HG03432 (cell line): ENCODE measurements at regions not wholly inside any gene's neighbourhood (a gene's known extent, or its start where the extent isn't known, plus 50 kb on each side); places are given as distances from the start of the nearest gene placed in this dataset.
A peak's percentile ranks its signal among the peaks of the same experiment; 100 is the strongest.
"Not testable (repeated sequence)": the region's sequence is repeated elsewhere in the genome, so short reads cannot be mapped to it uniquely, and the experiment has no call there.

Experiments used
- ATAC-seq: cut with Tn5 transposase; IDR thresholded peaks from one replicate; pipeline ENCODE4 v1.9.1; 2021; ENCODE audit warnings: mild to moderate bottlenecking, moderate library complexity; ENCODE audit not compliant: unreplicated experiment

DNA sequence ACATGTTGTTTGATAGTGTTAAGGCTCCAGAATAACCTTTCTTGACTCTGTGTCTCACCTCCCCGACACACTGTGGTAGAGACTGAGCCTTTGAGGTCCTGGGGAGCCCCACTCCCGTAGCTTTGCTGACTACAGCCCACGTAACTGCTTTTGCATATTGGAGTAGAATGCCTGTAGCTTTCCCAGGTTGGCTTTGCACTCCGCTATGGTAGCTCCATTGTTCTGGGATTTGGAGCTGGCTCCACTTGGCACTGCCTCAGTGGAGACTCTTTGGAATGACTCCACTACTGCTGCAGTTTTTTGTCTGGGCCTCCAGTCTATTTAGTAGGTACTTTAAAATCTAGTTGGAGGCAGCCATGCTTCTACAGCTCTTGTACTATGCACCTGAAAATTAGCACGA lies 56.2 kb upstream of the ANXA1 start:
- ATAC-seq = no peak

DNA sequence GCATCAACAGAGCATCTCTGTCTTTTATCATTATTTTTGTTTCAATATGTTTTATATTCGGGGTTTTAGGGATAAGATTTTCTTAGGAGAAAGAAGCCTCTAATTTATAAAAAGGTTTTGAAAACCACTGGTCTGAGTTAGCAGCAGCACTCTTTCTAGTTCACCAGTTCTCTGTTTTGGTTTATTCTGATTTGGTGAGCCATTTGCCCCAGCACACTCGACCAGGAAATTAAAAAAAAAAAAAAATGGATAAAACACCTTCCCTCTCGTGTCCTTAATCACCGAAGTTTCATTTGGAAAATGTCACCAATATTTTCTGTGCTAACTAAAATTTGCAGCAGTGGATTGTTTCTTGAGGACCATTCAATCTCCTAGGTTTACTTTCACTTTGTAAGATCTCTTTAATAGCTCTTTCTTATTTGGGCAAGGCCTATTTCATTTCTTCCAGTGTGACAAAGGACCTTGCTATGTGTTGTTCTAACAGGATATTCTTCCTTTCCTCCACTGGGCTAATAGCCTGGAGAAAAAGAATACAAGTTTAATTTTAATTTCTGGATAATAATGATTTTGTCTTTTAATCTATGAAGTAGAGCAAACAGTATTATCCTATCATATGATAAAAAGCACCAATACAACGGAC lies 57.8 kb upstream of the ANXA1 start:
- ATAC-seq = peak; percentile 43

DNA sequence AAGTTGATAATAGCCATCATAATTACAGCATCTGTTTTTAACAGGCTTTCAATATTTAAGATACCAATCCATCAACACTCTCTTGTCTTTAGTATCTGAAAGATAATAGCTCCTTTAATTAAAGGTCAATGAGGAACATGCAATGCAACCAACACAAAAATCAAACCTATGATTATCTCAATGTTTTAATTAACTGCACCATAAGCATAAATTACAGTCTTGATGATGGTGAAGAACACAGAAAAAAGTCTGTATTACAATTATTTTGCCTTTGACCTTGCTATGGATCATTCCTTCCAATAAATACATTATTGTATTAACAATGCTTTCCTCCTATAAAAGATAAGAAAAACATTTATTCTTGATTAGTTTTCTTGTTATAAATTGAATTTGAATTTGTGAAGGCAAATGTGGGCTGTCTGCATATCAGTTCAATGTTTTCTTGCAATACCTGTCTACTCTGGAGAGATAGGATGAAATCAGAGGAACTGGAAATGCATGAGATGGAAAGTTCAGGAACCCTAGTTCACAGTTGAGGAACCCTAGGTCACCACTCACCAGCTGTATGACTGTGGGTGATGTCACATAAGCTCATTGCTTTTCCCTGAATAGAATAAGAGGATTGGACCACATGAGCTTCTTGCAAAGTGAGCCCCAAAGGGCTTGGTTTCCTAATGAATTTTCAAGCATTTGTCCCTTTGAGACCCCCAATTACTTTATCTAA lies 58.5 kb upstream of the ANXA1 start:
- ATAC-seq = no peak

DNA sequence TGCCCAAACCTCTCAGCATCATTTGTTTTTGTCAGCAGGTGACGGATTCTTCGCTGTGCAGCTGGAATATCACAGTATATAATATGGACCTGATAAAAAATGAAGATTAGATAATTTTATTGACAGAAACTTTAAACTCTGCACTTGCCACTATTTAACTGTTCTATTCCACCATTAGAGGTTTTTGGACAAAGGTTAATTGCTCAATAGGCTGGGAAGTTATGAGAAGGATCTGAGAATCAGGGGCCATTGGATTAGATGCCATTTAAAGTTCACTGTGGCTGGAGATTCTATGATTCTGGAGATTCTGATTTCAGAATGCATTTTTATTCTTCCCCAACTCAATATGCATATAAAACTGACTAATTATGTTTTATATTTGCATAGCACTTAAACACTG lies 59.8 kb upstream of the ANXA1 start:
- no peak for ATAC-seq

DNA sequence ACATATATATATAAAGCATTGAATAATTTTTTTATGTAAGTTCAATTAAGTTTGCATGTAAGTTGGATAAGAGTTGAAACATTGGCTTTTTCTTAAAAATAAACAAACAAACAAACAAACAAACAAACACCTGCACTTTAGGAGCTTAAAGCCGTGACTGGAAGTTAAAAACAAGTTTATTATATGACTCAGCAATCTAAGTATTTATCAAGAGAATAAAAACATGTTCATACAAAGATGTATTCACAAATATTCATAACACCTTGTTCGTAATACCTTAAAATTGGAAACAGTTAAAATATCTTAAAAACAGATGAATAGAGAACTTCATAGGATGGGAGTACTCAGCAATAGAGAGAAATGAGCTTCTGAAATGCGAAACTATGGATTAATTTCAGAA lies 61.5 kb upstream of the ANXA1 start:
- ATAC-seq = no peak

DNA sequence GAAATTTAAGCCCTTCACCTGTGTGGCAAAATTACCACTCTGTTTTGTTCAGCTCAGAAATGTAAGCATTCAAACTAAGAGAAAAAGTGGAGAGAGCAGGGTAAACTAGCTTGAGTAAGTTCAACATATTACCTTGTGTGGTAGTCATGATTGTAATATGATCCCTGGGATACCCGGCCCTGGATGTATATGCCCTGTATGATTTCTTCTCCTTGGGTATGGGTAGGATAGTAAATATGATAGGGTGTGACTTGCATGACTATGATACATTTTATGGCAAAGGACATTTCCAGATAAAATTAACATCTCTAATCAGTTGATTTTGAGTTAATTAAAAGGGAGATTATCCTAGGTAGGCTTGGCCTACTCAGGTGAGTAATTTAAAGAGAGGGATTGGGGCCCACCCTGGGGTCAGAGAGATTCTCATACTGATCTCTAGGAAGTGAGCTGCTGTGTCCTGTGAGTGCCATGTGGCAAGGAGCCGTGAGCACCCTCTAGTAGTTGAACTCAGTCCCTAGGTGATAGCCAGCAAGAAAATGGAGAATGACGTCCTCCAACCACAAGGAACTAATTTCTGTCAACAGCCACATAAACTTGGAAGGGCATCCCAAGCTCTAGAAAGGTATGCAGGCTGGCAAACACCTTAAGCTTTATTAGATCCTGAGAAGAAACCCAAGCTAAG lies 62.2 kb upstream of the ANXA1 start:
- no peak for ATAC-seq

DNA sequence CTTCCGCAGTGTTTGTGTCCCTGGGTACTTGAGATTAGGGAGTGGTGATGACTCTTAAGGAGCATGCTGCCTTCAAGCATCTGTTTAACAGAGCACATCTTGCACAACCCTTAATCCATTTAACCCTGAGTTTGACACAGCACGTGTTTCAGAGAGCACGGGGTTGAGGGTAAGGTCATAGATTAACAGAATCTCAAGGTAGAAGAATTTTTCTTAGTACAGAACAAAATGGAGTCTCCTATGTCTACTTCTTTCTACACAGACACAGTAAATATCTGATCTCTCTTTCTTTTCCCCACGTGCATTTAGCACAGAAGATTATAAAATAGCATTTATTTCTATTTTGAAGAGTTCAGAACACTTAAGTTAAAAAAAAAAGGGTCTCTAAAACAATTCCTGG lies 63.8 kb upstream of the ANXA1 start:
- ATAC-seq = not testable (repeated sequence)

DNA sequence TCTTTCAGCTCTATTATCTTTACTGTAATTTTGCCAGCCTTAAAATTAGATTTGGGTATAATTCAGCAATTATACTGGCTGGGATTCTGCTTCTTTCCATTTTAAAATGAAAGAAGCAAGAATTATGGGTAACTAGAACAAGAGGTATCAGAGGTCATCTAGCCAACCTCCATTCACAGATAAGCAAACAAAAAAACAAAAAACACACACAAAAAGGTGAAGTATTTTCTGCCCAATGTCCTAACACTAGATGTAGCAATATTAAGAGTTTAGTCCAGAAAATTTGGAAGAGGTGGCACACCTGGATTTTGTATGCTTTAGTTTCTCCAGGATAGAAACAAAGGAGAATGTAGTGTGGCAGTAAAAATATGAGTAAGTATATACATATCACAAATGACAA lies 68.1 kb upstream of the ANXA1 start:
- ATAC-seq = no peak

DNA sequence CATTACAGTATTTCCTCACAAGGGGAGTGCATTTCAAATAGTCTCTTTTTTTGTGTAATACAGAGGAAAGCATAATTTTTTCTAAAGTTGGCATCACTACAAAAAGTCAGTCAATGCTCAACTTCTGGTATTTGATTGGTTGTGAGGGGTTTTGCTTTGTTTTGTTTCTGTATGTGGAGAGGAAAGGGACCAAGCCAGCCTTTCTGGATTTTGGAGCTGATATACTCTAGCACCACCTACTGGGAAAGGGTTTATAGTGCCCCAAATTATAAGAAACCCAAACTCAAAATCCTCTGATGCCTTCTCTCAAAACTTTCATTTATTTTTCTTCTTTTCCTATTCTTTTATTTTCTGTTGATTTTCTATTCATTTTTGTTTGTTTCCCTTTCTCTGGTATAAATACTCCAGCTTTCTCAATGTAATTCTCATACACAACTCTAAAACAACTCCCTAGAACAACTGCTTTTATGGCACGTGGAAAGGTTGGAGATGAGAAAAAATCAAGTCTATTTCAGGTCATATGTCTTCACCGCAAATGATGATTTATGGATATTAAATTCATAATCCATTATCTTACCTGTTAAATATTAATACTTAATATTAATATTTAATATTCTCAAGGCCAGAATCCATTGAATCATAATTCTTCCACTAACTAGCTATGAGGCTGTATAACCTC lies 69.5 kb upstream of the ANXA1 start:
- peak; percentile 79 for ATAC-seq

DNA sequence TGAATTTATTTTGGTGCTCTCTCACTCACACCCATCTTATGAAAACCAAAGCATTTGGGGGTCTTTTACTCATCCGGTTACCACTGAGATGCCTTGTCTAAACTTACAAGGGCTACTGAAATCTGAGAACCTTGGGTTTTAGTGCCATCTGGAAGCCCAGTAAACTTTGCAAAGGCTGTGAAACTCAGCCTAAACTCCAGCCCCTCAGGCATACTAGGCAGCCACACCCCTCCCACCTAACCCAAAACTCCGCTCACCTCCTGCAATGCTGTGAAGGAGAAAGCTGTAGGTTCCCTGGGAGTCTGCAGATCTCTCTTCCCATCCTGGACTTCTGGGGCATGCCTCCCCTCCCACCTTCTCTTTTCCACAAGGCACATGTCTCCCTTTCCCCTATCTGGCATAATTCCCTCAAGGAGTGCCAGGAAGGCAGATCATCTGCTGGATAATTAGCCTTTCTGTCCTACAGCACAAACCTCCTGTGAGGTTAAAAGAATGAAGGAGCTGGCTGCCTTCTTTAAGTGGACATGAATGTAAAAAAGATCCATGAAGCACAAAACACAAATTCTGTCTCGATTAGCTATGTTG lies 71.5 kb upstream of the ANXA1 start:
- ATAC-seq = no peak

DNA sequence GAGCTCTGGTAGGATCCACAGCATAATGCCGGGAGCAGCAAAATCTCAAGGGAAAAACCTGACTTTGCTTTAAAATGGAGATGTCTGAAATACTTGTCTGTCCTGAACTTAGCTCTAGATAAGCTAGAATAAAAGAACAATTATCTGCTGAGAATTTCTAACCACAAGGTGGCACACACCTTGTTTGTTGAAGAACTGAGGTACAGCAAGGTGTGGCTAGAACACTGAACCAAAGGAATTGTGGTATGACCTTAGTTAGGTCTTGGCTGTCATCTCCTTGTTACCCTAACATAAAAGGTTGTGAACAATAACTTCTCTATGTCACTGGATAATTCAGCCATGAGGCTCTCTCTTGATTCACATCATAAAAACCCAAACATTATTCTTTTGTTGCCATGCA lies 72.3 kb upstream of the ANXA1 start:
- no peak for ATAC-seq

DNA sequence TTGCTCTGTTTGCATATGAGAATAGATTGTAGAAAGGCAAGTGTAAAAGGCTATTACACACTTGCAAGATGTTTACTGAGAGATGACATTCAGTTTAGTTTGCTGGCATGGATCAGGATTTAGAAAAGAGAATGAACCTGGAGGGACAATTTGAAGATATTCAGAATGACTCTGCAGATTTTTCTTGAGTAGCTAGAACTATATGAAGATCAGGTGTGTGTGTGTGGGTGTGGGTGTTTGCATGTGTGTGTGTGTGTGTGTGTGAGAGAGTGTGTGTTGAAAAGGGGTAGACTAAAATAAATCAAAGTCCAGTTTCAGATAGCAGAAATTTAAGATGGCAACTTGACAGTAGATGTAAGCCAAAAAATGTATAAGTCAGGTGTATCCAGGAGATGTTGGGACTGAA lies 74.0 kb upstream of the ANXA1 start:
- no peak for ATAC-seq

DNA sequence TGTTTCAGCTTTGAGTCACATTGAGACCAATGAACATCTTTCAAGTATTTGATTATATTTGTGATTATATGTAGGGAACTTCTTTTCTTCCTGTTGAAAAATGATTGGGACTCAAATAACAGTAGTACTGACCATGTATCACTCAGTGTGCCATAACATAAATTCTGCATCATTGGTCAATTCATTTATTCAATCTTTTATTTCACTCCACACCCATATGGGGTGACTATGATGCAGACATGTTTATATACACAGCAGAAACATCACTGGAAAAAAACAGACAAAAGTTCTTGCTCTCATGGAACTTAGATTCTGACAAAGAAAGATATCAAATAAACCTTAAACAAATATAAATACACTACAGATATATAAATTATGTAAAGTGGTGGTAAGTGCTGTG lies 74.7 kb upstream of the ANXA1 start:
- no peak for ATAC-seq

DNA sequence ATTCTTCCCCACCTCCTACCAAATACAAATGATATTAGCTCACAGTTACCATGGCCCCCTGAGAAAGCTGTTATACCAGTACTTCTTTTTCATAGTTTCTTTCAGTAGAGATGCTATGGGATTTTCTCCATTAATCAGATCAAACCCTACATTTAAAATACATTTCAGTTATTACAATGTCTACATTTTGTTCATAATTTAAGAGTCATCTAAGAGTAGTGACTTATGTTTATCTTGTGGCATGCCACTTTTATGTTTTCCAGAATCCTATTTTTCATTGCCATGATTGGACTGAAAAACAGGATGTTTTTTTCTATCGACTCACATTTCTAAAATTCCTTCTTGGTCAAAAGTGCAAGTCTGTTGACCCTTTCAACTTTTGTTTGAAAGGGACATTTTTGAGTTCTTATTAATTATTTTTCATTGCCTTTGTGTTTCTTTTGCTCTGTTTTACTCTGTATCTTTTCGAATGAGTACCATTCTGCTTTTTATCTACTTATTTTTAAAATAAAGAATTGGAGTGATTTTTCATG lies 77.4 kb upstream of the ANXA1 start:
- no peak for ATAC-seq

DNA sequence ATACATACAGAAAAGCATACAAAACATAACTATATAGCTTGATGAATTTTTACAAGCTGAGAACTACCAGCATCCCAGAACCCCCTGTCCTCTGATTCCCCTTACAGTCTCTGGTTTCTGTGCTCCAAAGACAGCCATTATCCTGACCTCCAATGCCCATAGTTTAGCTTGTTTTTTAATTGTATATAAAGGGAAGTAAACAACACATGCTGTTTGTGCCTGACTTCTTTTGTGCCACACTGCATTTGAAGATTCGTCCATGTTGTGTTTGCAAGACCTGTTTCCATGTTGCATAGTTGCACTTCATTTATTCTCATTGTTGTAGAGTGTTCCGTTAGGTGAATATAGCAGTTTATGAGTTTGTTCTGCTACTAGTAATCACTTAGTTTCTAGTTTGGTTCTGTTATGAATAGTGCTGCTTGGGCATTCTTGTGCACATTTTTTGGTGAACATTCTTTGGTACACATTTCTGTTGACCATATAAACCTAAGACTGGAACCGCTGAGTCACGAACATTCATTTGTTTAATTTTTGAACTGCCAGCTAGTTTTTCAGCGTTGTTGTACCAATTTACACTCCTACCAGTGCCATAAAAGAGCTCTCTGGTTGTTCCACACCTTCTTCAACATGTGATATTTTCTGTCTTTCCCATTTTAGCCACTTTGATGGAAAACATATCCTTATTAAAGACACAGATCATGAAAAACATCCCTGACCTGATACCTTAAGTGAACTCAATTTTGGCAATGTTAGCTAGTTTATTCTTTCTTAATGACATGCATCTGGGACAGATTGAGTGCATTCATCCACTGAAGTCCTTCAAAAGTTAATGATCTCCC lies 78.1 kb upstream of the ANXA1 start:
- no peak for ATAC-seq

DNA sequence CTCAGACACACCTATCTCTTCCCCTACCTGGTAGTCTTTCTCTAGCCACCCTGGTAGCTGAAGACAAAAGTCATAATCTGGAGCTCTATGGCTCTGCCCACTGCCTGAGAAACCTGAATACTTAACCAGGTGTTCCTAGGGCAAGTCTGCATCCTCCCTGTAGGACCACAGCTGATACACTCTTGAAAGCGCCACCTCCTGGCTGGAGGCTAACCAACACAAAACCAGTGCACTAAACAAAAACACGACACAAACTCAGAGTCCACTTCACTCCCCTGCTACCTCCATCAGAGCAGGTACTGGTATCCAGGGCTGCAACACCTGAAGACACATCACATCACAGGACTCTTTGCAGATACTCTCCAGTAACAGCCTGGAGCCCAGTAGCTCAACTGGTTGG lies 84.6 kb upstream of the ANXA1 start:
- ATAC-seq = no peak

DNA sequence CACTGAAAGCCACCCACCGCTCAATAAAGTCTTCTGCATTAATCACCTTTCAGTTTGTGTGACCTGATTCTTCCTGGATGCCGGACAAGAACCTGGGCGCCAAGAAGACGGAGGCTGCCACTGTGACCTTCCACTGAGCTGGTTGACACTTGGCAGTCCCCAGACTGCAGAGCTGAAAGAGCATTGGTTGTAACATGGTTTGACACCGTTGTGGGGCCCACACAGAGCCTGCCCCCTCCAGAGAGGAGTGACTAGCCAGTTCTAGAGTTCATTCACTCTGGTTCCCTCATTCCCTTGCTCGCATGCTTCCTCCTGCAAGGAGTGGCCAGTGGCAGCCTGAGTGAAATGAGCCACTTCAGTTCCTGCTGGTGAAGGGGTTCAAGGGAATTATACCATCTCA lies 86.2 kb upstream of the ANXA1 start:
- no peak for ATAC-seq

DNA sequence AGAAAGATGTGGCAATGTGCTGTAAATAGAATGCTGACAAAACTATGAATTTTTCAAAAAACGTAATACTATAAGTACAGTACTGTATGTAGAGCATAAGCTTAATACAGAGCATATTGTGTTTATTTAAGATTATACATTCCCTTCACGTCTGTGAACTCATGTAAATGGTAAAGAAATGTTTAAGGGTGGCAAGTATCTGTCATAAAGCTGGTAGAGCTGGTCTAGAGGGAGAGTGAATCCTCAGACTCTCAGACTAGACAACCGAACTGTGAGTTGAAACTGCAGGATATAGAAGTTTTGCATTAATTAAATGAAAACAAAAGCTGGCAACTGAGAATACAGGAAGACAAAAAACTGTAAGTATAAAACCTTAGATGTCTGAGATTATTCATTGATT lies 87.3 kb upstream of the ANXA1 start:
- no peak for ATAC-seq

DNA sequence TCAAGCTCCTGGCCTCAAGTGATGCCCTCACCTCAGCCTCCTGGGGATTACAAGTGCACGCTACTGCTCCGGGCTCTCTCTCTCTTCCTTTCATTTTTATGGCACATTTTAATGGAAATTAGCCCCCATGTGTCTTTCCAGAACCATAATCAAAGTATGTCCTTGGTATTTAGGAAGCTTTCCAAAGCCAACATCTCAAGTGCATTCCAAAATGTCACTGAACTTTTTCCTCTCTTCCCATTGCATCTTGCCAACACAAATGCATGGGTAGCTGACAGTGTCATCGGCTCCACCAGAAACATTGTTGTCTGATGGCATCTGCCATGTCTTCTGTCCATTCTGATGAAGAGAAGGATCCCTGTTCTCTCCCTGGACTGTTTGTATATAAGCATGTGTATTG lies 90.5 kb upstream of the ANXA1 start:
- ATAC-seq = no peak

DNA sequence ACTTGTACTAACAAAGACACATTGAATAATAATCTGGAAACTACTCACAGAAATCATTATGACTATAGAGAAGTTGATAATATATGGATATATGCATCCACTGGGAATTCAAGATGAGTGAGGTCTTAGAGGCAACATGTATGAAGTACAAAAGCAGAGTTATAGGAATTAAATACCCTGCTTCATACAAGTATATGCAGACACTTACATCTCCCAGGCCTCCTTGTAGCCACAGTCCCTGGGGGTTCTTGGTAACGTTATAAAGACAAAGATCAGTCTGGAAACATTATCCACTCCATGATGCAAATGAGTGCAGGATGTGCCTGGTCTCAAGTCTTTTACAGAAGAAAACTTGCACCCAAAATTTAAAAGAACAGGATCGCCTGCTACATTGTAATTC lies 92.4 kb upstream of the ANXA1 start:
- ATAC-seq = no peak
